ENCODE measurements at regions not wholly inside any gene's neighbourhood (a gene's known extent, or its start where the extent isn't known, plus 50 kb on each side); places are given as distances from the start of the nearest gene placed in this dataset.

DNA sequence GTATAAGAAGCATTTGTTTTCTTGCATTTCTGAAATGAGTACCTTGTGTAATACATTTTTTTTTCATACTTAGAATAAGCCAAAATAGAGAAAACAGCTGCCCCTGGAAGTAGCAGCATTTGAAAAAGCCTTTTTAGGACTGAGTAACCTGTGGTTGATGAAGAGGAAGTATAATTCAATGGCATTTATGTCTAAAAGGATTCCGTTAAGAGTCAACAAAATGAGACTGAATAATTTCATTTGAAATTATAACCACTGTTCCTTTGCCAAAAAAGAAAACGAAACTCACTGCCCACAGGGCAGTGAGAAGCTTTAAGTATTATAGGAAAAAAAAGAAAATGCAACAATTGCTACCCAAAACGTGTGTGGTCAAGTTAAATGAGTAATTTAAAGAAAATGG lies 705.6 kb upstream of the PHF14 start:
- Histone ChIP-seq H3K36me3 (ENCODE audit: insufficient read depth, low read length) (no peaks in the 10 kb centered on the region), H3K9me3 (ENCODE audit: low read length) (no peaks in the 10 kb centered on the region), H3K4me3 (ENCODE audit: low read length) (no peak overlapping the region), H3F3A (ENCODE audit: insufficient read depth, low read length, poor library complexity, severe bottlenecking) (no peaks in the 10 kb centered on the region), H3K27me3 (ENCODE audit: insufficient read depth, low read depth, low read length) (no peaks in the 10 kb centered on the region), H3K4me2 (ENCODE audit: low read length) (no peak overlapping the region), H2AFZ (ENCODE audit: low read depth, low read length) (no peak overlapping the region), H3K27ac (ENCODE audit: low read length) (no peak overlapping the region), H3K9me2 (ENCODE audit: insufficient read depth, low read length) (no peaks in the 10 kb centered on the region), H3K79me2 (replicated peaks; ENCODE audit: insufficient read depth, low read length) (no peaks in the 10 kb centered on the region), H3K9ac (ENCODE audit: low read length) (no peak overlapping the region), H4K20me1 (ENCODE audit: insufficient read depth) (no peaks in the 10 kb centered on the region)
- TF ChIP-seq EP300 (conservative IDR thresholded peaks at IDR 0.05; ENCODE audit: poor library complexity, severe bottlenecking): no peak
- TF ChIP-seq TAF1 (IDR thresholded peaks at IDR 0.05; ENCODE audit: low read depth): no peak
- TF ChIP-seq MXI1 (conservative IDR thresholded peaks at IDR 0.05; ENCODE audit: poor library complexity, severe bottlenecking): no peak
- no peak for TF ChIP-seq POLR2AphosphoS5 (IDR thresholded peaks at IDR 0.05)
- TF ChIP-seq SMC3 (conservative IDR thresholded peaks at IDR 0.05; ENCODE audit: poor library complexity): no peak
- no peak for TF ChIP-seq EZH2 (IDR thresholded peaks at IDR 0.05; ENCODE audit: borderline replicate concordance, insufficient read depth, low read length, poor library complexity, severe bottlenecking)
- TF ChIP-seq RAD21 (conservative IDR thresholded peaks at IDR 0.05): no peak
- TF ChIP-seq, protein P1, sequence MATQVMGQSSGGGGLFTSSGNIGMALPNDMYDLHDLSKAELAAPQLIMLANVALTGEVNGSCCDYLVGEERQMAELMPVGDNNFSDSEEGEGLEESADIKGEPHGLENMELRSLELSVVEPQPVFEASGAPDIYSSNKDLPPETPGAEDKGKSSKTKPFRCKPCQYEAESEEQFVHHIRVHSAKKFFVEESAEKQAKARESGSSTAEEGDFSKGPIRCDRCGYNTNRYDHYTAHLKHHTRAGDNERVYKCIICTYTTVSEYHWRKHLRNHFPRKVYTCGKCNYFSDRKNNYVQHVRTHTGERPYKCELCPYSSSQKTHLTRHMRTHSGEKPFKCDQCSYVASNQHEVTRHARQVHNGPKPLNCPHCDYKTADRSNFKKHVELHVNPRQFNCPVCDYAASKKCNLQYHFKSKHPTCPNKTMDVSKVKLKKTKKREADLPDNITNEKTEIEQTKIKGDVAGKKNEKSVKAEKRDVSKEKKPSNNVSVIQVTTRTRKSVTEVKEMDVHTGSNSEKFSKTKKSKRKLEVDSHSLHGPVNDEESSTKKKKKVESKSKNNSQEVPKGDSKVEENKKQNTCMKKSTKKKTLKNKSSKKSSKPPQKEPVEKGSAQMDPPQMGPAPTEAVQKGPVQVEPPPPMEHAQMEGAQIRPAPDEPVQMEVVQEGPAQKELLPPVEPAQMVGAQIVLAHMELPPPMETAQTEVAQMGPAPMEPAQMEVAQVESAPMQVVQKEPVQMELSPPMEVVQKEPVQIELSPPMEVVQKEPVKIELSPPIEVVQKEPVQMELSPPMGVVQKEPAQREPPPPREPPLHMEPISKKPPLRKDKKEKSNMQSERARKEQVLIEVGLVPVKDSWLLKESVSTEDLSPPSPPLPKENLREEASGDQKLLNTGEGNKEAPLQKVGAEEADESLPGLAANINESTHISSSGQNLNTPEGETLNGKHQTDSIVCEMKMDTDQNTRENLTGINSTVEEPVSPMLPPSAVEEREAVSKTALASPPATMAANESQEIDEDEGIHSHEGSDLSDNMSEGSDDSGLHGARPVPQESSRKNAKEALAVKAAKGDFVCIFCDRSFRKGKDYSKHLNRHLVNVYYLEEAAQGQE (IDR thresholded peaks at IDR 0.05; ENCODE audit: borderline replicate concordance): no peak
- TF ChIP-seq, protein P2, sequence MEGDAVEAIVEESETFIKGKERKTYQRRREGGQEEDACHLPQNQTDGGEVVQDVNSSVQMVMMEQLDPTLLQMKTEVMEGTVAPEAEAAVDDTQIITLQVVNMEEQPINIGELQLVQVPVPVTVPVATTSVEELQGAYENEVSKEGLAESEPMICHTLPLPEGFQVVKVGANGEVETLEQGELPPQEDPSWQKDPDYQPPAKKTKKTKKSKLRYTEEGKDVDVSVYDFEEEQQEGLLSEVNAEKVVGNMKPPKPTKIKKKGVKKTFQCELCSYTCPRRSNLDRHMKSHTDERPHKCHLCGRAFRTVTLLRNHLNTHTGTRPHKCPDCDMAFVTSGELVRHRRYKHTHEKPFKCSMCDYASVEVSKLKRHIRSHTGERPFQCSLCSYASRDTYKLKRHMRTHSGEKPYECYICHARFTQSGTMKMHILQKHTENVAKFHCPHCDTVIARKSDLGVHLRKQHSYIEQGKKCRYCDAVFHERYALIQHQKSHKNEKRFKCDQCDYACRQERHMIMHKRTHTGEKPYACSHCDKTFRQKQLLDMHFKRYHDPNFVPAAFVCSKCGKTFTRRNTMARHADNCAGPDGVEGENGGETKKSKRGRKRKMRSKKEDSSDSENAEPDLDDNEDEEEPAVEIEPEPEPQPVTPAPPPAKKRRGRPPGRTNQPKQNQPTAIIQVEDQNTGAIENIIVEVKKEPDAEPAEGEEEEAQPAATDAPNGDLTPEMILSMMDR (IDR thresholded peaks at IDR 0.05; ENCODE audit: poor library complexity, severe bottlenecking): no peak

DNA sequence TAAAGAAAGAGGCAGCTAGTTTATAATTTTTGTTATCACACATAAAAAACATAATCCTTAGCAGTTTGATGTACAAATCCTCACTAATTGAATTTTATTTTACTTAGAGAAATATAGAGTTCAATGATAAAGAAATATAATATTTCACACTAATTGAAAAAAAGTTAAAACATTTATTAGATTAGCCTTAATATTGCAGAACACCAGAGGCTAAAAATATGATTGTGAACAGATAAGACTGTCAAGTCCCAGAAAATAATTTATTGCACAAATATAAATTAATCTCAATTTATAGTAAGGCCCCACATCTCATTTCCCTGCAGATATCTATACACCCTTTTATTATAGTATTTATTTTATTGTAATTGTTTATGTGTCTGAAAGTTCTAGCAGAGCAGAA lies 690.8 kb upstream of the PHF14 start:
- no peak overlapping the region for H3K9ac ChIP-seq (ENCODE audit: low read length)
- H3K9me2 ChIP-seq (ENCODE audit: insufficient read depth, low read length): no peaks in the 10 kb centered on the region
- no peak overlapping the region for H3K4me2 ChIP-seq (ENCODE audit: low read length)
- no peaks in the 10 kb centered on the region for H3K79me2 ChIP-seq (replicated peaks; ENCODE audit: insufficient read depth, low read length)
- H3F3A ChIP-seq (ENCODE audit: insufficient read depth, low read length, poor library complexity, severe bottlenecking): no peaks in the 10 kb centered on the region
- H3K9me3 ChIP-seq (ENCODE audit: low read length): no peaks in the 10 kb centered on the region
- no peaks in the 10 kb centered on the region for H4K20me1 ChIP-seq (ENCODE audit: insufficient read depth)
- no peaks in the 10 kb centered on the region for H3K36me3 ChIP-seq (ENCODE audit: insufficient read depth, low read length)
- no peak overlapping the region for H3K4me3 ChIP-seq (ENCODE audit: low read length)
- no peak overlapping the region for H2AFZ ChIP-seq (ENCODE audit: low read depth, low read length)
- no peaks in the 10 kb centered on the region for H3K27me3 ChIP-seq (ENCODE audit: insufficient read depth, low read depth, low read length)
- no peak overlapping the region for H3K27ac ChIP-seq (ENCODE audit: low read length)
- TF ChIP-seq EP300 (conservative IDR thresholded peaks at IDR 0.05; ENCODE audit: poor library complexity, severe bottlenecking) (no peak), RAD21 (conservative IDR thresholded peaks at IDR 0.05) (no peak), TAF1 (IDR thresholded peaks at IDR 0.05; ENCODE audit: low read depth) (no peak), POLR2AphosphoS5 (IDR thresholded peaks at IDR 0.05) (no peak)
- TF ChIP-seq, protein P1 (IDR thresholded peaks at IDR 0.05; ENCODE audit: borderline replicate concordance): no peak

All from neural cell (in vitro differentiated cells).